ENCODE measurements at regions not wholly inside any gene's neighbourhood (a gene's known extent, or its start where the extent isn't known, plus 50 kb on each side); places are given as distances from the start of the nearest gene placed in this dataset.
"Not testable (repeated sequence)": the region's sequence is repeated elsewhere in the genome, so short reads cannot be mapped to it uniquely, and the experiment has no call there.

DNA sequence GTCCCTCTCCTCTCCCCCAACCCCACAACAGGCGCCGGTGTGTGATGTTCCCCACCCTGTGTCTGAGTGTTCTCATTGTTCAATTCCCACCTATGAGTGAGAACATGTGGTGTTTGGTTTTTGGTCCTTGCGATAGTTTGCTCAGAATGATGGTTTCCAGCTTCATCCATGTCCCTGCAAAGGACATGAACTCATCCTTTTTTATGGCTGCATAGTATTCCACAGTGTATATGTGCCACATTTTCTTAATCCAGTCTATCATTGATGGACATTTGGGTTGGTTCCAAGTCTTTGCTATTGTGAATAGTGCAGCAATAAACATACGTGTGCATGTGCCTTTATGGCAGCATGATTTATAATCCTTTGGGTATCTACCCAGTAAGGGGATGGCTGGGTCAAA is 90.5 kb upstream of the CTBP2 start:
- ATAC-seq; H3K9me2 ChIP-seq (ENCODE audit: insufficient read depth); H3K27ac ChIP-seq (ENCODE audit: low read depth, low read length); BruUV-seq (replicated peaks); RAD21 ChIA-PET (ENCODE audit: low non-redundant PET in 1 of 2, low total read pairs in 2 of 2, uncharacterized antibody in 2 of 2, unreplicated experiment in 2 of 2); H3K4me2 ChIP-seq (ENCODE audit: low read length); POLR2A ChIA-PET; H3K27me3 ChIP-seq (ENCODE audit: insufficient read depth, low read length); H3K9me3 ChIP-seq (ENCODE audit: control insufficient read depth in 1 of 2, insufficient read depth in 1 of 2, low read depth in 1 of 2, low read length in 2 of 2); H4K20me1 ChIP-seq (ENCODE audit: insufficient read depth); H3K36me3 ChIP-seq (ENCODE audit: control insufficient read depth in 1 of 2, insufficient read depth in 2 of 2, low read length in 2 of 2); H3K4me3 ChIP-seq (replicated peaks in 1 of 2; ENCODE audit: low read depth in 1 of 2, low read length in 2 of 2); H2AFZ ChIP-seq (ENCODE audit: low read depth, low read length, poor library complexity, severe bottlenecking); DNase-seq (ENCODE audit: low read depth, low spot score); H3K9ac ChIP-seq (ENCODE audit: low read length); H3K79me2 ChIP-seq (ENCODE audit: insufficient read depth, low read length); intact Hi-C loops (cut with micrococcal nuclease); H3K4me1 ChIP-seq (ENCODE audit: control insufficient read depth in 1 of 2, insufficient read depth in 2 of 2, low read length in 2 of 2); CTCF ChIA-PET: not testable (repeated sequence)

DNA sequence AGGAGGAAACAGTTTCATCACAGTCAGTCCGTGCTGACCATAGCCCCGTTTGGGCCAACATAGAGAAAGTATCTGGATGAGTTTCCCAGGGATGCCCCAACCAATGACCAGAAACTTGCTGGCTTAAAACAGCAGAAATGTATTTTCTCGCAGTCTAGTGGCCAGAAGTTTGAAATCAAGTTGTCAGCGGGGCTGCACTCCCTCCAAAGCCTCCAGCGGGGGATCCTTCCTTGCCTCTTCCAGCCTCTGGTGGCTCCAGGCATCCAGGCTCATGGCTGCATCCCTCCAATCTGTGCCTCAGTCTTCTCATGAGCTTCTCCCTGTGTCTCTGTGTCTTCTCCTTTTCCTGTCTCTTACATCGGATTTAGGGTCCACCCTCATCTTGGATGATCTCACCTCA is 89.6 kb upstream of the CTBP2 start:
- no TSS peak for BruUV-seq (replicated peaks)
- DNase-seq (ENCODE audit: low read depth, low spot score): no peak
- H3K27ac ChIP-seq (ENCODE audit: low read depth, low read length): no peak overlapping the region
- H3K4me1 ChIP-seq (ENCODE audit: control insufficient read depth in 1 of 2, insufficient read depth in 2 of 2, low read length in 2 of 2): no peaks in the 10 kb centered on the region
- H3K9me2 ChIP-seq (ENCODE audit: insufficient read depth): no peaks in the 10 kb centered on the region
- H3K9ac ChIP-seq (ENCODE audit: low read length): no peak overlapping the region
- ATAC-seq: no peak
- intact Hi-C loops (cut with micrococcal nuclease): no loop called here
- no peak overlapping the region for H2AFZ ChIP-seq (ENCODE audit: low read depth, low read length, poor library complexity, severe bottlenecking)
- CTCF ChIA-PET: no interaction called here
- no peaks in the 10 kb centered on the region for H4K20me1 ChIP-seq (ENCODE audit: insufficient read depth)
- H3K9me3 ChIP-seq (ENCODE audit: control insufficient read depth in 1 of 2, insufficient read depth in 1 of 2, low read depth in 1 of 2, low read length in 2 of 2): 0 out of 4 replicates have a peak, but pooled peaks cover 0 to 4% of the 10 kb centered on the region in 2 experiments
- POLR2A ChIA-PET: no interaction called here
- H3K27me3 ChIP-seq (ENCODE audit: insufficient read depth, low read length): peaks cover 10% of the 10 kb centered on the region; the same call in 1 of the 2 replicates
- H3K4me3 ChIP-seq (replicated peaks in 1 of 2; ENCODE audit: low read depth in 1 of 2, low read length in 2 of 2): no peak overlapping the region
- RAD21 ChIA-PET (ENCODE audit: low non-redundant PET in 1 of 2, low total read pairs in 2 of 2, uncharacterized antibody in 2 of 2, unreplicated experiment in 2 of 2): no interaction called here
- TF ChIP-seq SRF (IDR thresholded peaks at IDR 0.05; ENCODE audit: low read depth): no peak
- no peak for TF ChIP-seq SIN3A (IDR thresholded peaks at IDR 0.05; ENCODE audit: low read depth)
- TF ChIP-seq TCF7L2 (IDR thresholded peaks at IDR 0.05; ENCODE audit: borderline replicate concordance, extremely low read depth, insufficient read depth, insufficient read length): no peak
- TF ChIP-seq POLR2A (IDR thresholded peaks at IDR 0.05; ENCODE audit: borderline replicate concordance, extremely low read depth, insufficient read depth, insufficient read length): no peak
- TF ChIP-seq EGR1 (IDR thresholded peaks at IDR 0.05; ENCODE audit: low read depth): no peak
- TF ChIP-seq, protein P1, sequence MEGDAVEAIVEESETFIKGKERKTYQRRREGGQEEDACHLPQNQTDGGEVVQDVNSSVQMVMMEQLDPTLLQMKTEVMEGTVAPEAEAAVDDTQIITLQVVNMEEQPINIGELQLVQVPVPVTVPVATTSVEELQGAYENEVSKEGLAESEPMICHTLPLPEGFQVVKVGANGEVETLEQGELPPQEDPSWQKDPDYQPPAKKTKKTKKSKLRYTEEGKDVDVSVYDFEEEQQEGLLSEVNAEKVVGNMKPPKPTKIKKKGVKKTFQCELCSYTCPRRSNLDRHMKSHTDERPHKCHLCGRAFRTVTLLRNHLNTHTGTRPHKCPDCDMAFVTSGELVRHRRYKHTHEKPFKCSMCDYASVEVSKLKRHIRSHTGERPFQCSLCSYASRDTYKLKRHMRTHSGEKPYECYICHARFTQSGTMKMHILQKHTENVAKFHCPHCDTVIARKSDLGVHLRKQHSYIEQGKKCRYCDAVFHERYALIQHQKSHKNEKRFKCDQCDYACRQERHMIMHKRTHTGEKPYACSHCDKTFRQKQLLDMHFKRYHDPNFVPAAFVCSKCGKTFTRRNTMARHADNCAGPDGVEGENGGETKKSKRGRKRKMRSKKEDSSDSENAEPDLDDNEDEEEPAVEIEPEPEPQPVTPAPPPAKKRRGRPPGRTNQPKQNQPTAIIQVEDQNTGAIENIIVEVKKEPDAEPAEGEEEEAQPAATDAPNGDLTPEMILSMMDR (IDR thresholded peaks at IDR 0.05 in 2 of 3, conservative IDR thresholded peaks at IDR 0.05 in 1 of 3; ENCODE audit: borderline replicate concordance in 1 of 3, insufficient read depth in 1 of 3, low read depth in 2 of 3, low read length in 2 of 3): no peak
- TF ChIP-seq YY1 (IDR thresholded peaks at IDR 0.05; ENCODE audit: extremely low read depth, insufficient replicate concordance, low read depth, low read length): no peak
- no peak for TF ChIP-seq POLR2AphosphoS5 (IDR thresholded peaks at IDR 0.05; ENCODE audit: low read depth, low read length)
- TF ChIP-seq SP1 (IDR thresholded peaks at IDR 0.05; ENCODE audit: low read depth): no peak
- TF ChIP-seq ELF1 (IDR thresholded peaks at IDR 0.05; ENCODE audit: borderline replicate concordance, low read depth): no peak
- no peak for TF ChIP-seq JUND (IDR thresholded peaks at IDR 0.05)
- no peak for TF ChIP-seq RAD21 (IDR thresholded peaks at IDR 0.05; ENCODE audit: low read depth)
- no peak for TF ChIP-seq CBX3 (IDR thresholded peaks at IDR 0.05; ENCODE audit: low read depth)
- no peak for TF ChIP-seq EZH2phosphoT487 (IDR thresholded peaks at IDR 0.05; ENCODE audit: borderline replicate concordance)
- no peak for TF ChIP-seq ZNF274 (IDR thresholded peaks at IDR 0.05; ENCODE audit: low read depth, low read length)
- TF ChIP-seq, protein P2, sequence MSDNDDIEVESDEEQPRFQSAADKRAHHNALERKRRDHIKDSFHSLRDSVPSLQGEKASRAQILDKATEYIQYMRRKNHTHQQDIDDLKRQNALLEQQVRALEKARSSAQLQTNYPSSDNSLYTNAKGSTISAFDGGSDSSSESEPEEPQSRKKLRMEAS (IDR thresholded peaks at IDR 0.05): no peak
- no peak for TF ChIP-seq CEBPB (IDR thresholded peaks at IDR 0.05; ENCODE audit: low read depth)
- TF ChIP-seq, protein P3, sequence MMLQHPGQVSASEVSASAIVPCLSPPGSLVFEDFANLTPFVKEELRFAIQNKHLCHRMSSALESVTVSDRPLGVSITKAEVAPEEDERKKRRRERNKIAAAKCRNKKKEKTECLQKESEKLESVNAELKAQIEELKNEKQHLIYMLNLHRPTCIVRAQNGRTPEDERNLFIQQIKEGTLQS (IDR thresholded peaks at IDR 0.05): no peak
- H3K79me2 ChIP-seq (ENCODE audit: insufficient read depth, low read length): no peaks in the 10 kb centered on the region
- no peaks in the 10 kb centered on the region for H3K36me3 ChIP-seq (ENCODE audit: control insufficient read depth in 1 of 2, insufficient read depth in 2 of 2, low read length in 2 of 2)
- no peak overlapping the region for H3K4me2 ChIP-seq (ENCODE audit: low read length)

Measured in HCT116 (cell line).